Breast epithelium (tissue), 3 donors: ENCODE measurements at regions not wholly inside any gene's neighbourhood (a gene's known extent, or its start where the extent isn't known, plus 50 kb on each side); places are given as distances from the start of the nearest gene placed in this dataset.

Experiments used
- POLR2A ChIP-seq: fragments of 450-650 bp; IDR thresholded peaks from one replicate; pipeline ENCODE4 v1.6.1; 2016; ENCODE audit warnings: antibody characterized with exemption, mild to moderate bottlenecking, moderate library complexity
- POLR2AphosphoS5 ChIP-seq, 3 donors: sonication (generic); formaldehyde crosslinking; IDR thresholded peaks; one replicate each; pipeline ENCODE4 v1.6.1; 2017; ENCODE audit warnings: antibody characterized with exemption in 3 of 3
- TF ChIP-seq, protein P1 (sequence below), 3 donors: fragments of 450-650 bp; IDR thresholded peaks; one replicate each; pipeline ENCODE4 v1.5.1; 2016 to 2017; ENCODE audit warnings: antibody characterized with exemption in 3 of 3, mild to moderate bottlenecking in 3 of 3, moderate library complexity in 3 of 3

DNA sequence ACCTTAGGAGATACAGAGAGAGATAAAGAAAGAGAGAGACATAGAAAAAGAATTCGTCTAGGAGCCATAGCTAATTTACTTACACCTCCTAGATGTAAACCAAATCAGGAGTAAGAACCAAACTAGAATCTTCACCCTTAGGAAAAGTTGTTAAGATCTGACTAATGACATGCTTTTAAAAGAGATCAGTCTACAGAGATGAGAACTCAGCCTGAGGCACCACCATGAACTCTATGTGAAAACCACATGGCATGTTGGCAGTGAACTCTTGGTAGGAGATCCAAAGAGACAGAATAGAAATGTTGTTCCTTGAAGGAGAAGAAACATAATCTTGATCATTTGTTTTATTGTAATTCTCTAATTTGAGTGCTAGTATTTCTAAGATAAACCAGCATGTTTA, 585.4 kb upstream of the ID2 start:
- TF ChIP-seq, protein P1, sequence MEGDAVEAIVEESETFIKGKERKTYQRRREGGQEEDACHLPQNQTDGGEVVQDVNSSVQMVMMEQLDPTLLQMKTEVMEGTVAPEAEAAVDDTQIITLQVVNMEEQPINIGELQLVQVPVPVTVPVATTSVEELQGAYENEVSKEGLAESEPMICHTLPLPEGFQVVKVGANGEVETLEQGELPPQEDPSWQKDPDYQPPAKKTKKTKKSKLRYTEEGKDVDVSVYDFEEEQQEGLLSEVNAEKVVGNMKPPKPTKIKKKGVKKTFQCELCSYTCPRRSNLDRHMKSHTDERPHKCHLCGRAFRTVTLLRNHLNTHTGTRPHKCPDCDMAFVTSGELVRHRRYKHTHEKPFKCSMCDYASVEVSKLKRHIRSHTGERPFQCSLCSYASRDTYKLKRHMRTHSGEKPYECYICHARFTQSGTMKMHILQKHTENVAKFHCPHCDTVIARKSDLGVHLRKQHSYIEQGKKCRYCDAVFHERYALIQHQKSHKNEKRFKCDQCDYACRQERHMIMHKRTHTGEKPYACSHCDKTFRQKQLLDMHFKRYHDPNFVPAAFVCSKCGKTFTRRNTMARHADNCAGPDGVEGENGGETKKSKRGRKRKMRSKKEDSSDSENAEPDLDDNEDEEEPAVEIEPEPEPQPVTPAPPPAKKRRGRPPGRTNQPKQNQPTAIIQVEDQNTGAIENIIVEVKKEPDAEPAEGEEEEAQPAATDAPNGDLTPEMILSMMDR (IDR thresholded peaks at IDR 0.05) = no peak
- TF ChIP-seq POLR2AphosphoS5 (IDR thresholded peaks at IDR 0.05) = no peak
- no peak for TF ChIP-seq POLR2A
